Vagina (tissue), 2 donors: ENCODE measurements at regions not wholly inside any gene's neighbourhood (a gene's known extent, or its start where the extent isn't known, plus 50 kb on each side); places are given as distances from the start of the nearest gene placed in this dataset.

Experiments used
- DNase-seq, 2 donors: peaks; one replicate each; pipeline ENCODE4 v3.0.0-alpha.2; 2017; ENCODE audit errors: extremely low spot score in 2 of 2
- H3K27ac ChIP-seq: fragments of 200-600 bp; sonication (generic); one replicate; pipeline ENCODE4 v1.5.1; 2019
- H3K27me3 ChIP-seq: fragments of 200-600 bp; sonication (generic); one replicate; pipeline ENCODE4 v1.5.1; 2019
- H3K36me3 ChIP-seq, 2 donors: fragments of 200-600 bp; sonication (generic); one replicate each; pipeline ENCODE4 v1.5.1; 2017 to 2019
- H3K4me1 ChIP-seq: fragments of 200-600 bp; sonication (generic); one replicate; pipeline ENCODE4 v1.5.1; 2019
- H3K4me3 ChIP-seq, 2 donors: fragments of 200-600 bp; sonication (generic); 1 replicate in 1 of 2; 2 replicates in 1 of 2; pipeline ENCODE4 v1.5.1; 2016 to 2019
- H3K9me3 ChIP-seq: fragments of 200-600 bp; sonication (generic); one replicate; pipeline ENCODE4 v1.5.1; 2019
- CTCF ChIP-seq, 3 experiments: fragments of 450-650 bp in 2 of 3; fragments of 200-600 bp in 1 of 3; sonication (generic) in 1 of 3; IDR thresholded peaks; one replicate each; pipeline ENCODE4 v1.5.1; 2017 to 2019; ENCODE audit warnings: antibody characterized with exemption in 3 of 3, mild to moderate bottlenecking in 2 of 3, moderate library complexity in 2 of 3
- POLR2A ChIP-seq, 2 donors: fragments of 450-650 bp; IDR thresholded peaks; one replicate each; pipeline ENCODE4 v1.6.1; 2017; ENCODE audit warnings: antibody characterized with exemption in 2 of 2, mild to moderate bottlenecking in 2 of 2, moderate library complexity in 2 of 2
- POLR2AphosphoS5 ChIP-seq, 2 donors: sonication (generic); formaldehyde crosslinking; IDR thresholded peaks; one replicate each; pipeline ENCODE4 v1.9.0; 2017; ENCODE audit warnings: antibody characterized with exemption in 2 of 2, mild to moderate bottlenecking in 2 of 2, low read depth in 1 of 2; ENCODE audit not compliant: insufficient read depth in 1 of 2
- intact Hi-C: fragments of 100-400 bp; cut with DNase I; formaldehyde crosslinking; loops from one replicate; pipeline ENCODE4 v1.15.1; 2023

GRCh38 chr9:2373648-2374047 is 247.9 kb upstream of the VLDLR start:
- Histone ChIP-seq H3K4me1 (no peaks in the 10 kb centered on the region), H3K27ac (no peak overlapping the region), H3K9me3 (no peaks in the 10 kb centered on the region), H3K4me3 (no peak overlapping the region), H3K36me3 (no peaks in the 10 kb centered on the region), H3K27me3 (no peaks in the 10 kb centered on the region)
- no peak for DNase-seq
- intact Hi-C loops = no loop called here
- TF ChIP-seq CTCF (IDR thresholded peaks at IDR 0.05) = no peak
- no peak for TF ChIP-seq POLR2A (IDR thresholded peaks at IDR 0.05)
- TF ChIP-seq POLR2AphosphoS5 (IDR thresholded peaks at IDR 0.05; ENCODE audit: insufficient read depth in 1 of 2, low read depth in 1 of 2) = no peak

- H3K4me3 ChIP-seq = no peak overlapping the region
- DNase-seq = no peak
- intact Hi-C loops = no loop called here
- H3K27ac ChIP-seq = no peak overlapping the region
- no peaks in the 10 kb centered on the region for H3K36me3 ChIP-seq
- no peaks in the 10 kb centered on the region for H3K27me3 ChIP-seq
- TF ChIP-seq CTCF (IDR thresholded peaks at IDR 0.05) = no peak
- TF ChIP-seq POLR2A (IDR thresholded peaks at IDR 0.05) = no peak
- TF ChIP-seq POLR2AphosphoS5 (IDR thresholded peaks at IDR 0.05; ENCODE audit: insufficient read depth in 1 of 2, low read depth in 1 of 2) = no peak
- H3K4me1 ChIP-seq = no peaks in the 10 kb centered on the region
- H3K9me3 ChIP-seq = no peaks in the 10 kb centered on the region
These were observed 246.5 kb upstream of the VLDLR start for GRCh38 chr9:2375114-2375513.

GRCh38 chr9:2377117-2377516 is 244.5 kb upstream of the VLDLR start:
- Histone ChIP-seq H3K4me1 (no peaks in the 10 kb centered on the region), H3K27me3 (no peaks in the 10 kb centered on the region), H3K27ac (no peak overlapping the region), H3K4me3 (no peak overlapping the region), H3K9me3 (no peaks in the 10 kb centered on the region), H3K36me3 (no peaks in the 10 kb centered on the region)
- no peak for DNase-seq
- intact Hi-C loops = no loop called here
- TF ChIP-seq POLR2A (IDR thresholded peaks at IDR 0.05) (no peak), POLR2AphosphoS5 (IDR thresholded peaks at IDR 0.05; ENCODE audit: insufficient read depth in 1 of 2, low read depth in 1 of 2) (no peak), CTCF (IDR thresholded peaks at IDR 0.05) (no peak)

GRCh38 chr9:2377834-2378233 is 243.8 kb upstream of the VLDLR start:
- no peak for TF ChIP-seq POLR2AphosphoS5 (IDR thresholded peaks at IDR 0.05; ENCODE audit: insufficient read depth in 1 of 2, low read depth in 1 of 2)
- TF ChIP-seq POLR2A (IDR thresholded peaks at IDR 0.05) = no peak
- TF ChIP-seq CTCF (IDR thresholded peaks at IDR 0.05) = no peak
- H3K4me1 ChIP-seq = no peaks in the 10 kb centered on the region
- no peaks in the 10 kb centered on the region for H3K9me3 ChIP-seq
- no peak overlapping the region for H3K4me3 ChIP-seq
- intact Hi-C loops = no loop called here
- H3K36me3 ChIP-seq = no peaks in the 10 kb centered on the region
- DNase-seq = no peak
- no peak overlapping the region for H3K27ac ChIP-seq
- H3K27me3 ChIP-seq = no peaks in the 10 kb centered on the region

- intact Hi-C loops = no loop called here
- no peak for DNase-seq
- no peak overlapping the region for H3K4me3 ChIP-seq
These were observed 243.3 kb upstream of the VLDLR start for GRCh38 chr9:2378266-2378665.

More at GRCh38 chr9:2378266-2378665, 243.3 kb upstream of the VLDLR start:
- no peak overlapping the region for H3K27ac ChIP-seq
- no peaks in the 10 kb centered on the region for H3K36me3 ChIP-seq
- H3K27me3 ChIP-seq = no peaks in the 10 kb centered on the region
- H3K9me3 ChIP-seq = no peaks in the 10 kb centered on the region
- no peaks in the 10 kb centered on the region for H3K4me1 ChIP-seq
- TF ChIP-seq CTCF (IDR thresholded peaks at IDR 0.05) (no peak), POLR2A (IDR thresholded peaks at IDR 0.05) (no peak), POLR2AphosphoS5 (IDR thresholded peaks at IDR 0.05; ENCODE audit: insufficient read depth in 1 of 2, low read depth in 1 of 2) (no peak)
